ENCODE measurements at regions not wholly inside any gene's neighbourhood (a gene's known extent, or its start where the extent isn't known, plus 50 kb on each side); places are given as distances from the start of the nearest gene placed in this dataset.
"Not testable (repeated sequence)": the region's sequence is repeated elsewhere in the genome, so short reads cannot be mapped to it uniquely, and the experiment has no call there.

DNA sequence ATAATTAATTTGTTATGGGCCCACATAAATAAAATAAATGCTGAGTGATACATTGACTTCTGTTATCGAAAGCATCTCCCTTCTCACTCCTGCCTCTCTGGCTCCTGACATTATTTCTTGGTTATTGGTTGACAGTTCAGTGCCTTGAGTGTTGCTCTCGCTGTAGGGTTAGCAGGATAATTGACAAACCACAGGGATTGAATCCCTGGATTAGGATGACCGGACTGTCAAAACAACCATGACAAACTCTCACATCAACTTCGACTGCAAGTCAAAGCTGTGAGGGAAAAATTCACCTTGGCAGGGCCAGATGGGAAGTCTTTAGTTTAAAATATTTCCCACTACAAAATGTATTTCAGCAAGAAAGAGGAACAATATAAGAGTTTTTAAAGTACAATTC lies 245.4 kb upstream of the TFAP2D start:
- DNase-seq (ENCODE audit: low spot score): no peak

DNA sequence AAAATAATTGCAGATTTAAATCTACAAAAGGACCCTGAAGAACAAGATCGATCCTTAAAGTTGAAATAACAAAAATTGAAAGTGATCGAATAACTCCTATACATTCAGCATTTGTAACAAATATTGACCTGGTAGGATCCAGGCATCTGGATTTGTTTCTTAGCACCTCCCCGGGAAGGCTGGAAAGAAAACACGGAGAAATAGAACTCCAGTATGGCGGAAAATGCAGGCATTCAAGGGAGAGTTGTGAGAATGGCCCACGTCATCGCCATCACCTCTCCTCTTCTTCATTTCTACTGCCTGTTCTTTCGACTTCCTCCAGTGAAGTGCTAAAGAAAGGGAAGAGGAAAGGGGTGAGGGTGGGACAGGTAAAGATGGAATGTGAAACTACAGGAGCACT lies 242.3 kb upstream of the TFAP2D start:
- no peak for DNase-seq (ENCODE audit: low spot score)

DNA sequence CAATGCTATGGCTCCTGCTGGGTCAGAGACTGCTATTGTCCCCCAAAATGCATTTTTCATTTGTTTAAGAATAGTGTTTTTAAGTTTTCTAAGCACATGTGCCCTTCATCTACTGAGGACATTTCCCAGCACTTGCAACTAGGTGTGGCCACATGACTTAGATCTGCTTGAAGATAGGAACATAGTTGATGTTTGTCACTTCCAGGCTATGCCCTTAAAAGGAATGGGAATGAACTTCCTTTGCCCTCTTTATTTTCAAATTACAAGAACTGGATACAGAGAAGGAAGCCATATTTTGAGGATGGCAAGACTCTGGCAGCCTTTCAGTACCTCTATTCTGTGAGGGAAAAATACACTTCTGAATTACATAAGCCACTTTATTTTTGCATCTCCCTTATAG lies 203.0 kb upstream of the TFAP2D start:
- DNase-seq (ENCODE audit: low spot score): no peak

DNA sequence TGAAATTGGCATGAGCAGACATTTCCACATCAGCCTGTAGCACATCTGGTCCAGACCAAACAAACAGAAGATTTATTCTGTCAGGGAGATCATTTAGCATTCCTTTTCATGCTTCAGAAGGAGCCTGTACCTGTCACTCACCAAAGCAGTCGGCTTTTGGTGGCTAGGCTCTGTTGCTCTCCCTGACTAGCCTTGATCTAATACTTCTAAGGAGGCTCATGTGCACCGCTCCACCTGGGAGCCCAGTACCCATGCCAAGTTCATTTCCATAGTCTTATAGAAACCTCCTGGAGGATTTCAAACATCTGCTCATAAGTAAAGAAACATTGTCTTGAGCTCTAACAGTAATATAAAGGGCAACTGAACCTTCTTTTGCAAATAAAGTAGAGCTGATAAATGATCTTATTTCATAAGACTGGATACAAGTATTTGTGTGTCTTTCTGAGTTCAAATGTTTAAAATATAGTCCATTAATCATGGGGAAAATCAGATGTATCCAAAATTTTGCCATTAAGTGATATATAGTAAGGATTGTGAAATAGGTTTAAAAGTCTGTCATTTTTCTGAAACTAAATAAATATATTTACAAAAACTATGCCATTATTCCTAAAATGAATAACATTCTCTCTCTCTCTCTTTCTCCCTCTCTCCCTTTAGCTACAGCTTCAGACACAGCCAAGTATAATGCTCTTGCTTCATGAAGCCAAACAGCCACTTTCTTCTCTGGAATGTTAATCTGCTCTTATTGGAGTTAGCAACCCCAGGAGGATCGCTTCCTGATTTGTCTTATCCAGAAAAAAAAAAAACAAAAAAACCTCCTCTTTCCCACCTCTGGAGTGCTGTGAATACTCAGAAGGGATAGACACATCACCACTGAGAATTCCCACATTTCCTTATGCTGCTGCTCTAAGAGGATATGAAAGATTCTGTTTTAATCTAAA lies 192.7 kb upstream of the TFAP2D start:
- no peak for DNase-seq (ENCODE audit: low spot score)

DNA sequence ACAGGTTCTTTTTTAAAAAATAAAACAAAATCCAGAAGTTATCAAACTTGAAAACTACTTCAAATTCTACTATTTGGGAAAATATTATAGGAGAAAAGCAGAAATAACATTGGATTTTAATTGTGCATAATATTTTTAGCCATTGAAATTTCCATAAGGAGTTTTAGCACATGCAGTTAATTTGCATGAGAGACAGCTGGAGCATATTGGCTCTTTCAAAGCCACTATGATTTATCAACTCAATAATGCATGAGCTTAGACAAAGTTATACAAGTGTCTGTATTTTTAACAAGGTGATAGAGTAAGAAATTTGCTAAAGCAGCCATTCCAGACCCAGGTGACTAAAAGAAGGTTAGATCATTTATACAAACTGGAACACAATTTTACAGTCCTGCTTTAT lies 189.0 kb upstream of the TFAP2D start:
- DNase-seq (ENCODE audit: low spot score): no peak

DNA sequence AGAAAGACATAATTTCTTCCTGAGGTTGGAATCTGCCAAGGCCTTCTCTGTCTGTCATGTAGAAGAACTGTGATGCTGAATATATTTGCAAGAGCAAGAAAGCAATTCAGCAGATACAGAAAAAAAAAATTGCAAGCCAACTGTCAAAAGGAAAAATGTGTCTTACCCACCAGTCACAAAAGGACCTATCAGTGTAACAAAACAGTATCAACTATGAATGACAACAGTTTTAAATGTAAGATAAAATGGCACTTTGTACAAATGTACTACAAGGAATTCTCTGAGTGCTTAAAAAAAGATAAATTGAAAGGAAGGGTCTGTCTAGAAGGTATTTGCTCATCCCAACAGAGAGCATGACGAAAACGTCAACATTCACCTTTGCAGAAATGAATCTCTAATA lies 185.3 kb upstream of the TFAP2D start:
- no peak for DNase-seq (ENCODE audit: low spot score)

DNA sequence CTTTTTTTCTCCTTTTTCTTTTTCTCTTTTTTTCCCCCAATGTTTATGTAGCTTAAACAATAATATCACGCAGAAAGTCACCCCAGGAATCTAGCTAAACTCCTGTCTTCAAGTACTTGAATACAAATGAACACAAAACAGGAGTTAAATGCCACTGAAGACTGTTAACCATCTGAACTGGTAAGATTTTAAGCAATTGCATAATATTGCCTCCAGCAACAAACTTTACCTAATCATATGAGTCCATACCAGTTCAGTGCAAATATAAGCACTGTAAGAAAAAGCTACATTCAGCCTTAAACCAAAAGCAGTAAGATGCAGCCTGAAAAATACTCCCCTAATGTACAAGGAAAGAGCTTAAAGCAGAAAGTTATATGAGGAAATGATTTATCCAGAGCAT lies 173.9 kb upstream of the TFAP2D start:
- DNase-seq (ENCODE audit: low spot score): no peak

DNA sequence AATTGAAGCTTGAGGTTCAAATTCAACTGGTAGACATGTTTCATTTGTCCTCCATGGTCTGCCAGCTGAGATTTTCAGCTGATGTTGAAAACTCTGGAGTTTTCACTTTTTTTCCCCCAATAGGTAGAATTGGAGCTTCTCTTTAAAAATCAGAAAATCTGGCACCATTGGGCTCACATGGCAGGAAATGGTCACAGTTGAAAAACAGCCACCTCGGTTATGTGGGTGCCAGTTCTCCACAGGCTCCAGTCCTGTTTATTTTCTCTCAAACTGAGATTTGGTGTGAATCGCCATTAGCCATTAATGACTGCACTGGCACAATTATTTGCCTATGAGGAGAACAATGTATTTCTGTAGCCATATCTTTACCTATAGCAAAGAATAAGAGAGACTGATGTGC lies 171.4 kb upstream of the TFAP2D start:
- DNase-seq (ENCODE audit: low spot score): no peak

DNA sequence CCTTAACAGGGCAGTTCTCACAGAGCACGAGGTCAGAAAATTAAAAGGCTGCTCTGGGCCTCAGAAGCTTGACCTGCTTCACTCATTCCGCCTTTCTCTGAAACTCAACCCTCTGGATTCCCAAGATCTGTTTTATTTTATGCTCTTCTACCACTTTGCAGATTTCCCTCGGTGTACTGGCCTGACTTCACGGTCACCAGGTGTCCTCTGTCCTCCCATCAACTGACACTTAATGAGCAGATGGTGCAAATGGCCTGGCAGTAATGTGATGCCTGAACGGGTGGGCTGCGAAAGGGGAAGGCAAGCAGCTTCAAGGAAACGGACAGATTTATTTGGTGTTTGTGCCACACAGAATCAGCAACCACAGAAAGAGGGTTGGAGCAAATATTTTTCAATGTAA lies 169.7 kb upstream of the TFAP2D start:
- no peak for DNase-seq (ENCODE audit: low spot score)

DNA sequence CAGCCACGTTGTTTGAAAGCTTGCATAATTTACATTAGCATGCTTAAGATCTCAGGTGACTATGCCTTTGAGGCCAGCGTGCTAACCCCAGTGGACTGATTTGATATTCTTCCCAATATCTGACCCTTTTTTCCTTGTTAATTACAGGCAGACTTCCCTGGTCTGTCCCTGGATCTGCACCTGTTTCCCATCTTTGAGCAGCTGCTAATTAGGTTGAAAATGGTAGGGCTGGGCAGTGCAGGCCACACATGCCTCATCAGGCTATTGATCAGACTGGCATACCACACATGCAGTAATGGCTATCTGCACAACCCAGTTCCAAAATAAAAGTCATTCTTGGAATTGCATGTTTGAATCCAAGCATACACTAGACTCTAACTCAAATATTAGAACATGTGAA lies 164.3 kb upstream of the TFAP2D start:
- DNase-seq (ENCODE audit: low spot score): no peak

DNA sequence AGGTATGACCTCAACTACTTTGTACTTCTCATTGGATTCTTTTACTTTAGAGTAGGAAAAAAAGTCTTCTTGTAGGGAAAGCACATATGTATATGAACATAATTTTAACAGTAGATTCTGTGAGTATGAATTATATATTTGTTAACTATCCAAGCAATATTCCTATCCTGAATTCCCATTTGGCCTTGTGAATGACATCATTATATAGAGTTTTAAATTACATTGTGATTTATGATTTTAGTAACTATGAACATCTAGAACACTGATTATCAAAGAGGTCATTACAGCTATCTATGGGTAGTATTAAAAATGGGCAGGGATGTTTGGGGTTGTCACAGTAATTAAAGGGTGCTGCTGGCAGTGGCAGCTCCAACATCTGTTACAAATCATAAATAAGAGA lies 163.9 kb upstream of the TFAP2D start:
- DNase-seq (ENCODE audit: low spot score): no peak

DNA sequence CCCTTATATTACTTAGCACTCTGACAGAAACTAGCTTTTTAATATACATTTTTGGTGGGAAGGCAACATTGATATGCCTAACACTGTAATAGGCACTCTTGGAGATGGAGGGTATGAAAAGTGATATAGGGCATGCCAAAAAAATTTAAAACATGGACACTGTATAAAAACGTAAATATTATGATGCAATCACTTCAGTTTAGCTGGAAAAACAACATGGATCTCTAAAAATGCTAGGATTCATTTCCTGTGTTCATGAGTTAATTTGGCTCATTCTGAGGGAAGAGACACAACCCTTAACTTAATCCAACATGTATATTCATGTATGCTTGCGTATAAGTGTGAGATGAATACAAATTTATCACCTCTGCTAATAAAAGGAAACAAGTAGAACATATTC lies 157.3 kb upstream of the TFAP2D start:
- DNase-seq (ENCODE audit: low spot score): no peak

DNA sequence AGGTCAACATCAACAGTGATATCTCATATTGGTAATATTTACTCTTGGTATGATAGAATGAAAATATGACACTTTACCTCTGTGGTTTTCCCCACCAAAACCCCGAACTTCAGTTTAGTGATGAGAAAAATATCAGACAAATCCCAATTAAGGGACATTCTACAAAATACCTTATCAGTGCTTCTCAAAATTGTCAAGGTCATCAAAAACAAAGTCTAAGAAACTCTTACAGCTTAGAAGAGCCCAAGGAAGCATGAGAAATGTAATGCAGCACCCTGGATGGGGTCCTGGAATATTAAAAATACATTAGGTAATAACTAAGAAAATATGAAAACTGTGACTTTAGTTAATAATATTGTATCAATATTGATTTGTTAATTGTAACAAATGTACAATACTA lies 148.3 kb upstream of the TFAP2D start:
- DNase-seq (ENCODE audit: low spot score): no peak

DNA sequence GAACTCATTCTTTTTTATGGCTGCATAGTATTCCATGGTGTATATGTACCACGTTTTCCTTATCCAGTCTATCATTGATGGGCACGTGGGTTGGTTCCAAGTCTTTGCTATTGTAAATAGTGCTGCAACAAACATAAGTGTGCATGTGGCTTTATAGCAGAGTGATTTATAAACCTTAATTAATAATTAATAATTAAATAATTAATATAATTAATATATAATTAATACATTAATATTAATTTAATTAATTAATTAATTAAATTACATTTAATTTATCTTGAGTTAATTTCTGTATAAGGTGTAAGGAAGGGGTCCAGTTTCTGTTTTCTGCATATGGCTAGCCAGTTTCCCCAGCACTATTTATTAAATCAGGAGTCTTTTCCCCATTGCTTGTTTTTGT lies 142.1 kb upstream of the TFAP2D start:
- not testable (repeated sequence) for DNase-seq (ENCODE audit: low spot score)

DNA sequence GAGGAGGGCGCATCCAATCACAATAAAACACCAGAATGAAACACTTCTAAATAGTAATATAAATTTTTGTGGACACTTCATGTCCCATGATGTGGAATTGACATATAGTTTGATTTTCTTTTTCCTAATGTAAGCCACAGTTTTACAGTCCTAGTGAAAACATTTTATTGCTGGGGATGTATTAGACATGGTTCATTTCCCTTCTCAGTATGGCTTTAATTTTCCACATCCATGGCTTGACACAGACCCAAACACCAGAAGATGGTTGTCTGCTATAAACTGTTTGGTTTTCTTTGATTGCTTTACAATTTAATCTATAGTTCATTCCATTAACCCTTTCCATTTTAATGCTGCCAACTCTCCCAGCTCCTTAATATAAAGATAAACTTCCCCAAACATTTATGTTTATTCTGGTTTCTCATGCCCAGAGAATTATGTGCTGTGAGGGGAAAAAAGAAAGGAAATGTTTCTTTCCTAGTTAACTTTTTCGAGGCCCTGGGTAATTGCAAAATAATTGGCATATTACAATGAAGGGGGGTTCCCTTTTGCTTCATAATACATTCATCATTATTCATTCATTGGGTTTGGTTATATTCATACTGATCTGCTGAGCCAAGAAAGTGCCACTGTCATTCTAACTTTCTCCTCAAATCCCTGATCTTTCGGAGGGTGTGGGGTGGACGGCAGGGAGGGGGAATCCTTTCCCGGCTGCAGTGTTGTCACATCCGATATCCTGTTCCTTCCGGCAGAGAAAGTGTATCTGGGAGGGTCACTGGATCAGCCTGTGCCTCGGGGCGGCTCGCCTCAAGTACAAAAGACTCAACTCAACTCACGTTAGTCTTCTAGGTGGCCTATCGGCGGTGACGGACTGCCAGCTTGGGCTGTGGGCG lies 127.6 kb upstream of the TFAP2D start:
- DNase-seq (ENCODE audit: low spot score): no peak

DNA sequence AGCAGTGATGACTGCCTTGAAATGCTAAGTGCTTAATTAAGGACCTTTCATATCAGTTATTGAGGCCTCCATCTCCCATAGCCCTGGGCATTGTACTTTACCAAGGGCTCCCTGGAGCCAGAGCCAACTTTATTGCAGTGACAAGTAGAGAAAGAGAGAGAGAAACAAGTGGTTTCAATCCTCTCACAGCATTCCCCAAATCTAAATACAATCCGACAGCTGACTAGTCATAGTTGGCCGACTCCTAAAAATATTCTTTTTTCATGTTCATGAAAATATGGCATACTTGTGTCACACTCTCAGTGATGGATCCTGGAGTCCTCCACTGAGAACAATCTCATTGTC lies 127.0 kb upstream of the TFAP2D start:
- DNase-seq (ENCODE audit: low spot score): no peak

DNA sequence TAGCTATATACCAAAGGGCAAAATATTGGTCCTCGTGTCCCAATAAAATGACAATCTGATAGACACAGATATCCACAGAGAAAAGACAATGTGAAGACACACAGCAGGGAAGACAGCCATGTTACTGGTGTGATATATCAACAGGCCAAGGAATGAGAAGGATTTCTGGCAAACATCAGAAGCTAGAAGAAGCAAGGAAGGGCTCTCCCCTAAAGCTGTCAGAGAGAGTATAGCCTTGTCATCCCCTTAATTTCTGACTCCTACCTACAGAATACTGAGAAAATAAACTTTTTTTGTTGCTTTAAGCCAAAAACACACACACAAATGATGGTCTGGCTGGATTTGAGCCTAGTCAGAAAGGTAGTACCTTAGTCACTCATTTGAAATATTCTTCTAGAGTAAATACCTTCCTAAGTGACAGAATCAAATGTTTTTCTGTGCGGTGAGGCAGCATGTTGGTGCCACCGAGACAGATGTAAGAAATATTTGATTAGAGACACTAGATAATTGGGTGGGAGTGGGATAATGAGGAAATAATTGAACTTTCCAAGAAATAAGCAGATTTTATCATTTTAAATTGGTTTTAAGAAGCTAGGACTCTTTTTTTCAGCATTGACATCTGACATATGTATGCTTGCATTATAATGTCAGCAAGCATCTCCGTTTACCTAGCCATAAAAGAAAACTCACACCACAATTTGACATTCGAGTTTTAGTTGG lies 123.4 kb upstream of the TFAP2D start:
- no peak for DNase-seq (ENCODE audit: low spot score)

DNA sequence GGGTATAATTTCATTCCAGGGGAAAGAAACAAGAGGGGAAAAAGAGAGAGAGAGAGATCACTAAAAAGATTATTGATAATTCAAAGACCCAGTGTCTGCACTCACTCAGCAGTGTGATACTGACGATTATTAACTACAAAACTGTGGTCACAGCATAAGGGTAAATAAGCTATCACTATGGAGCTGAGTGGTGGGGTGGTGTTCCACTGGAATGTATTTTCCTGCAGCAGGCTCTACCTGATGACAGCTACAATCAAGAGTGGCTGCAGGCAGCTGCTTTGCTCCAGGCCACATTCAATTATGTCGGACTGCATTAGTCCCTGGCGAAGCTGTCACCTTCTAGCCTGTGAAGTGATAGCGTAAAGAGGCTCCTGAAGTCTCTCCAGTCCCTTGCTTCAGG lies 122.2 kb upstream of the TFAP2D start:
- DNase-seq (ENCODE audit: low spot score): no peak

DNA sequence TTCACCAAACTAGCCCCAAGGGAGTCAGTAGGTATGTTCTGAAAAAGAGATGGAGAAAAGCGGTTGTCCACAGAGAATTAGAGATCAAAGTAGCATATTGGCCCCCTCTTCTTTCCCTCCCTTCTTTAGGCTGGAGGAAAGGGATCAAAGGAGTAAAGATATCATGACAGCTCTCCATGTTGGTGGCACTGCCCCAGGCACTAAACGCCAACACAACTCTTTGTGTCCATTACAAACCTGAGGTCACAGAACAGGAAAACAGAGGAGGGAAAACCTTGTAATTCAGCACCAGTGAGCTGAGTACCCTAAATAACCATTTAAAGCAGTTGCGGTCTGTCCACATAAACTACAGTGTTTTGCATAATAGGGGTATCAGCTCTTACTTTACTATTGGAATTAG lies 113.0 kb upstream of the TFAP2D start:
- no peak for DNase-seq (ENCODE audit: low spot score)

DNA sequence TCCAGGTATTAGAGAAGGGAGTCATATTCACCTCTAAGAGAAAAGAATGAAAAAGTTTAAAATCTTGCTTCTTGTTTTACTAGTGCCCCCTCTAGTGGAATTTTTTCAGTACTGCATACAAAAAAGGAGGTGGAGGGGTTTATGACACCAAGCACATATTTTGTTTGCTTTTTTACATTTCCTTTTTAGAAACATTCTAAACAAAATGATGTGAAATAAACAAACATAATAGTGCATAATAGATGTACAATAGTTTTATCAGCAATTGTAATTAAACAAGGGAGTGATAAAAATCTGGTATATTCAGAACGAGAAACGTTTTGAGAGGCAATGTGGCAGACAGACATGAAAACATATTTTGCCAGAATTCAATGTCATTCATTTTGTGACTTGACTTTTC lies 111.0 kb upstream of the TFAP2D start:
- peak; percentile 36 for DNase-seq (ENCODE audit: low spot score)

DNA sequence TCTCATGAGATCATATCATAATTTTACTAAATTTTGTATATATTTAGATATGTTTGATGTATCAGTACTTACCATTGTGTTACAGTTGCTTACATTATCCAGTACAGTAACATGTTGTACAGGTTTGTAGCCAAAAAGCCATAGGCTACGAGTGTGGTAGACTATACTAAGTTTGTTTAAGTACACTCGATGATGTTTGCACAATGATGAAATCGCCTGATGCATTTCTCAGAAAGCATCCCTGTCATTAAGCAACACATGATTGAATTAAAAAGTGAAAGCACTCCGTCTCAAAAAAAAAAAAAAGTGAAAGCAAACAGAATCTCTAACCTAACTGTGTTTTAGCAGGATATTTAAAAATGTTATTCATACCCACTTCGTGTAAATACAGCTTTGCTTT lies 104.9 kb upstream of the TFAP2D start:
- DNase-seq (ENCODE audit: low spot score): no peak

DNA sequence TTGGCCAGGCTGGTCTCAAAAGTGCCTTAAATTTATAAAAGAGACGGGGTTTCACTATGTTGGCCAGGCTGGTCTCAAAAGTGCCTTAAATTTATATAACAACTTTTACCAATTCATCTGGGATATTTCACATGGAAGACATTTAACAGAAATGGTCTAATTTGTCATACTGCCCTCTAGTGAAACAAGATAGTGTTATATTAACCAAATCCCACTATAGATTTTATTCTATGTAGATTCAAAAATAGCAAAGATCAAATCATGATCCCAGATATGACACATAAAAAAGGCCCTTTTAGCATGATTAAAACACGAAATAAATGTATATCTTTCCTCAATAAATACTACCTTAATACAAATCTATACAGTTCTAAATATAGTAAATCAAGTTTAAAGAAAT lies 102.8 kb upstream of the TFAP2D start:
- no peak for DNase-seq (ENCODE audit: low spot score)

DNA sequence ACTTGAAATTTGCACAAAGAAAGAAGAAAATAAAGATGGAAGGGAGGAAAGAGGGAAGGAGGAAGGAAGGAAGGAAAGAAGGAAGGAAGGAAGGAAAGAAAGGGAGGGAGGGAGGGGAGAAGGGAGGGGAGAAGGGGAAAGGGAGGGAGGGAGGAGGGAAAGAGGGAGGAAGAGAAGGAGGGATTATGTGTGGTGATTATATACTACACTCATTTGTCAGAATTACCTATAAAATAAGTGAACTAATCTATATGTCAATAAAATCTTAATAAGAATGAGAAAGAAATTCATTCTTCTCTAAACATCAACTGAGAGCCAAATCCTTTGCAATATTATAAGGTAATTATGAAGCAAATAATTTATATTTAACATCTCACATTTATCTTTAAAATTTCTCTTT lies 77.9 kb upstream of the TFAP2D start:
- no peak for DNase-seq (ENCODE audit: low spot score)
